Caco-2 (cell line): ENCODE measurements at regions not wholly inside any gene's neighbourhood (a gene's known extent, or its start where the extent isn't known, plus 50 kb on each side); places are given as distances from the start of the nearest gene placed in this dataset.

Experiments
- BruUV-seq: library from RNA; stranded (reverse); fragments of 400-500 nt; replicated peaks from 2 replicates; lab custom pipeline; 2021; lab: Mats Ljungman, UMichigan
- CTCF ChIA-PET: fragments of 300-600 bp; sonication (Branson Sonifier 250); formaldehyde crosslinking; loops from one replicate; lab custom pipeline; 2022; ENCODE audit warnings: antibody characterized with exemption; lab: Charles Lee
- POLR2A ChIA-PET: fragments of 300-600 bp; sonication (Branson Sonifier 250); formaldehyde crosslinking; loops from one replicate; lab custom pipeline; 2022; ENCODE audit warnings: antibody characterized with exemption; lab: Charles Lee
- DNase-seq, 2 experiments: peaks; one replicate each; pipeline versions ENCODE4 v3.0.0 to v3.0.0-alpha.2; 2020 to 2022
- H3K27me3 ChIP-seq: replicated peaks from 2 replicates; pipeline ENCODE4 v1.6.0; 2011; ENCODE audit warnings: low read length; ENCODE audit not compliant: control insufficient read depth, insufficient read depth
- H3K36me3 ChIP-seq: 2 replicates; pipeline ENCODE4 v1.5.1; 2011; ENCODE audit warnings: low read length; ENCODE audit not compliant: control insufficient read depth, insufficient read depth
- H3K4me1 ChIP-seq: fragments of 250-450 bp; sonication (Bioruptor Pico); 2 replicates; pipeline ENCODE4 v1.5.1; 2020; ENCODE audit warnings: mild to moderate bottlenecking
- H3K4me3 ChIP-seq: 2 replicates; pipeline ENCODE4 v1.5.1; 2011; ENCODE audit warnings: low read depth, mild to moderate bottlenecking, control low read depth, low read length
- H3K9me3 ChIP-seq: fragments of 250-450 bp; sonication (Bioruptor Pico); 2 replicates; pipeline ENCODE4 v1.5.1; 2020; ENCODE audit warnings: mild to moderate bottlenecking, moderate library complexity
- H3K27ac Mint-ChIP-seq: one replicate; pipeline ENCODE4 v1.8.0; 2022; ENCODE audit warnings: mixed read lengths; ENCODE audit not compliant: unreplicated experiment
- H3K27me3 Mint-ChIP-seq: one replicate; pipeline ENCODE4 v1.8.0; 2022; ENCODE audit warnings: mixed read lengths; ENCODE audit not compliant: insufficient read depth, unreplicated experiment
- H3K36me3 Mint-ChIP-seq: one replicate; pipeline ENCODE4 v1.8.0; 2022; ENCODE audit warnings: mild to moderate bottlenecking, mixed read lengths; ENCODE audit not compliant: insufficient read depth, unreplicated experiment
- H3K4me1 Mint-ChIP-seq: one replicate; pipeline ENCODE4 v1.8.0; 2022; ENCODE audit warnings: low read depth, mixed read lengths; ENCODE audit not compliant: unreplicated experiment
- H3K4me3 Mint-ChIP-seq: one replicate; pipeline ENCODE4 v1.8.0; 2022; ENCODE audit warnings: mild to moderate bottlenecking, moderate library complexity, mixed read lengths; ENCODE audit not compliant: unreplicated experiment
- H3K9me3 Mint-ChIP-seq: one replicate; pipeline ENCODE4 v1.8.0; 2022; ENCODE audit warnings: mixed read lengths; ENCODE audit not compliant: unreplicated experiment
- intact Hi-C: fragments of 100-400 bp; cut with micrococcal nuclease; formaldehyde crosslinking; loops from one replicate; pipeline ENCODE4 v1.10.0; 2022; ENCODE audit not compliant: unreplicated experiment
- TF ChIP-seq, protein P1 (sequence below), 2 experiments: fragments of 200-600 bp in 1 of 2; IDR thresholded peaks; 1 replicate in 1 of 2; 2 replicates in 1 of 2; pipeline versions ENCODE4 v1.5.1 to v1.8.0; 2011 to 2022; ENCODE audit warnings: antibody characterized with exemption in 1 of 2, control low read depth in 1 of 2, inconsistent platforms in 1 of 2, low read depth in 1 of 2, low read length in 1 of 2, mild to moderate bottlenecking in 1 of 2, moderate library complexity in 1 of 2; ENCODE audit not compliant: insufficient read depth in 1 of 2, severe bottlenecking in 1 of 2, unreplicated experiment in 1 of 2

DNA sequence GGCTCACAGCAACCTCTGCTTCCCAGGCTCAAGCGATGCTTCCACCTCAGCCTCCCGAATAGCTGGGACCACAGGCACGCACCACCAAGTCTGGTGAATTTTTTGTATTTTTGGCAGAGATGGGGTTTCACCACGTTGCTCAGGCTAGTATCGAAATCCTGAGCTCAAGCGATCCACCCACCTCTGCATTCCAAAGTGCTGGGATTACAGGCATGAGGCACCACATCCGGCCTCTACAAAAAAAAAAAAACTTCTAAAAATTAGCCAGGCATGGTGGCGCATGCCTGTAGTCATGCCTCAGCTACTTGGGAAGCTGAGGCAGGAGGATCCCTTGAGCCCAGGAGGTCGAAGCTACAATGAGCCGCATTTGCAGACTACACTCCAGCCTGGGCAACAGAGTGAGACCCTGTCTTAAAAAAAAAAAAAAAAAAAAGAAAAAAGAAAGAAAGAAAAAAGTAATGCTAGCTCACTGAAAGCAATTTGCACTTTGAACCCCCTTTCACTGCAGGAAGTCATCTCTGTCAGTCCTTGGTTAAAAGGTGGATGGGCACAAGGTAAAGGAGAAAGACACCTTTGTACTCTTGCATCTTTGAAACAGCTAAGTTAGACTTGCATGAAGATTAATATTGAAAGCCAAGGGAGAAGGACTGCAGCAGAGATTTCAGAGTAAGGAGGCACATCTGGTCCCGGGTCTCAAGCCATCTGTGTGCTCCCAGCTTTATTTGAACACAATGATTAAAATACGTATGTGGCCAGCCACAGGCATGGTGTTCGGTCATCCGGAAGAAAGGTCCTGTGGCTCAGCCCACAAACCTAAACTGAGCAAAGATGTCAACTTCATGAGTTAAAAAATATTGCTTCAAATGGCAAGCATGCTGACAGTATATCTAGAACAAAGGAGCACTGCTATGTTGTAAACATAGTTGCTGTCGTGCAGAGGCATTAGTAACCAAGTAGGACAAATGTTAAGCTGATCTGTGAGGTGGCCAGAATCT, 103.8 kb upstream of the HMGA2 start:
- Histone ChIP-seq H3K4me3 (no peak overlapping the region), H3K27me3 (no peaks in the 10 kb centered on the region), H3K4me1 (no peaks in the 10 kb centered on the region), H3K36me3 (no peaks in the 10 kb centered on the region), H3K9me3 (no peaks in the 10 kb centered on the region)
- no peaks in the 10 kb centered on the region for H3K4me1 Mint-ChIP-seq
- DNase-seq, result no peak
- H3K27ac Mint-ChIP-seq, result no peak overlapping the region
- TF ChIP-seq, protein P1, sequence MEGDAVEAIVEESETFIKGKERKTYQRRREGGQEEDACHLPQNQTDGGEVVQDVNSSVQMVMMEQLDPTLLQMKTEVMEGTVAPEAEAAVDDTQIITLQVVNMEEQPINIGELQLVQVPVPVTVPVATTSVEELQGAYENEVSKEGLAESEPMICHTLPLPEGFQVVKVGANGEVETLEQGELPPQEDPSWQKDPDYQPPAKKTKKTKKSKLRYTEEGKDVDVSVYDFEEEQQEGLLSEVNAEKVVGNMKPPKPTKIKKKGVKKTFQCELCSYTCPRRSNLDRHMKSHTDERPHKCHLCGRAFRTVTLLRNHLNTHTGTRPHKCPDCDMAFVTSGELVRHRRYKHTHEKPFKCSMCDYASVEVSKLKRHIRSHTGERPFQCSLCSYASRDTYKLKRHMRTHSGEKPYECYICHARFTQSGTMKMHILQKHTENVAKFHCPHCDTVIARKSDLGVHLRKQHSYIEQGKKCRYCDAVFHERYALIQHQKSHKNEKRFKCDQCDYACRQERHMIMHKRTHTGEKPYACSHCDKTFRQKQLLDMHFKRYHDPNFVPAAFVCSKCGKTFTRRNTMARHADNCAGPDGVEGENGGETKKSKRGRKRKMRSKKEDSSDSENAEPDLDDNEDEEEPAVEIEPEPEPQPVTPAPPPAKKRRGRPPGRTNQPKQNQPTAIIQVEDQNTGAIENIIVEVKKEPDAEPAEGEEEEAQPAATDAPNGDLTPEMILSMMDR (IDR thresholded peaks at IDR 0.05; ENCODE audit: insufficient read depth in 1 of 2, low read depth in 1 of 2, low read length in 1 of 2, severe bottlenecking in 1 of 2, unreplicated experiment in 1 of 2), result no peak
- BruUV-seq, result no TSS peak
- no peaks in the 10 kb centered on the region for H3K36me3 Mint-ChIP-seq
- no peaks in the 10 kb centered on the region for H3K9me3 Mint-ChIP-seq
- peaks cover 3% of the 10 kb centered on the region for H3K27me3 Mint-ChIP-seq
- POLR2A ChIA-PET, result no interaction called here
- intact Hi-C loops, result no loop called here
- H3K4me3 Mint-ChIP-seq, result no peak overlapping the region
- CTCF ChIA-PET, result interaction anchor here (0.5 kb wide), 1 partner anchor 105 kb away, joined by 4 read pairs; no protein-coding TSS in a partner anchor

DNA sequence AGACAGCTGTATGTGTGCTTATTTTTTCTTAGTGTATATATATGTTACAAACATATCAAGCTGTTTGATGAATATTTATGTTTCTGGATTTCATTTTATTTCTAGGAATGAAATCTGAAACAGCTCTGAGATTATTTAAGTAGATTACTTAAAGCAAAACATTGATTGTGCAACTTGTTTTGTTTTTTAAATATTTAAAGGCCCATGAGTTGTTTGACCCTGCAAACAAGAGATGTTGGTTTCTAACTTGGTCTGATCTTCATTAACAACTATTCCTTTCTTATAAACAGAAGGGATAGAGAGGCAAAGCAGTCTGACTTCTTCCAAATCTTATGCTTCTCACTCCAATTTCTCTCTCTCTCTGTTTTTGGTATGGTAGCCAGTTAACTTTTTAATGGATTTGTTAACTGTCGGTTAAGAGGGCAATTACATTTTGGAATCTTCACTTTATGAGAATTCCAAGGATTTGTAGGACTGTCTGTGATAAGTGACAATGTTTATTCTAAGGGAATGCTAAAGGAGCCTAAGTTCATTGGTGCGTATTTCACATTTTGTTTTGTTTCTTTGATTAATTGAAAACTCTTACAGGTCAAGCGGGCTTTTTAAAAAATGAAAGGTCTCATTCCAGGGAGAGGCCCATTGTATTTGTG, 102.6 kb upstream of the HMGA2 start:
- TF ChIP-seq, protein P1 (IDR thresholded peaks at IDR 0.05; ENCODE audit: insufficient read depth in 1 of 2, low read depth in 1 of 2, low read length in 1 of 2, severe bottlenecking in 1 of 2, unreplicated experiment in 1 of 2), result no peak
- Histone ChIP-seq H3K36me3 (no peaks in the 10 kb centered on the region), H3K9me3 (no peaks in the 10 kb centered on the region; the same call in 1 of the 2 replicates), H3K27me3 (no peaks in the 10 kb centered on the region), H3K4me3 (no peak overlapping the region), H3K4me1 (no peaks in the 10 kb centered on the region)
- no TSS peak for BruUV-seq
- H3K27me3 Mint-ChIP-seq, result peaks cover 5% of the 10 kb centered on the region
- ChIA-PET CTCF (interaction anchor here (0.5 kb wide), 1 partner anchor 103 kb away, joined by 4 read pairs; no protein-coding TSS in a partner anchor), POLR2A (no interaction called here)
- DNase-seq, result no peak
- no peaks in the 10 kb centered on the region for H3K36me3 Mint-ChIP-seq
- no peak overlapping the region for H3K4me3 Mint-ChIP-seq
- intact Hi-C loops, result no loop called here
- no peak overlapping the region for H3K27ac Mint-ChIP-seq
- H3K9me3 Mint-ChIP-seq, result no peaks in the 10 kb centered on the region
- H3K4me1 Mint-ChIP-seq, result no peaks in the 10 kb centered on the region

DNA sequence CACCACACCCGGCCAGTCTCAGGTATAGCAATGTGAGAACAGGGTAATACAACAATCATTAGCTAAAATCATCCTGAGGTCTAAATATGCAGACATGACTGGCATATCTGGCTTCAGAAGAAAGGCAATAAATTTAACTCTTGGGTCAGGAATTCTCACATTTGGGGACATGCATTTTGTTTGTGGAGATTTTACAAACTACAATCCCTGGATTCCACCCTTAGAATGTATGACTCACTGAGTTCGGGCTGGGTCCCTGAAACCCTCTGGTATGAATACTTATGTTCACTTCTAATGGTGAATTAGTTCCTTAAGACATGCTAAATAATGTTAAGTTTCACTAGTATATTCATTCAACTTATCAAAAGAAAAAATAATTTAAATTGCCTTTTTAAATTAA, 98.9 kb upstream of the HMGA2 start:
- TF ChIP-seq, protein P1 (IDR thresholded peaks at IDR 0.05; ENCODE audit: insufficient read depth in 1 of 2, low read depth in 1 of 2, low read length in 1 of 2, severe bottlenecking in 1 of 2, unreplicated experiment in 1 of 2), result no peak
- DNase-seq, result no peak
- no peak overlapping the region for H3K4me3 Mint-ChIP-seq
- POLR2A ChIA-PET, result no interaction called here
- Histone ChIP-seq H3K4me3 (no peak overlapping the region), H3K36me3 (no peaks in the 10 kb centered on the region), H3K27me3 (no peaks in the 10 kb centered on the region), H3K9me3 (no peaks in the 10 kb centered on the region; the same call in 1 of the 2 replicates), H3K4me1 (no peaks in the 10 kb centered on the region)
- peaks cover 15% of the 10 kb centered on the region for H3K27me3 Mint-ChIP-seq
- intact Hi-C loops, result no loop called here
- CTCF ChIA-PET, result no interaction called here
- no TSS peak for BruUV-seq
- H3K9me3 Mint-ChIP-seq, result no peaks in the 10 kb centered on the region
- no peak overlapping the region for H3K27ac Mint-ChIP-seq
- no peaks in the 10 kb centered on the region for H3K4me1 Mint-ChIP-seq
- no peaks in the 10 kb centered on the region for H3K36me3 Mint-ChIP-seq
